ENCODE measurements at regions not wholly inside any gene's neighbourhood (a gene's known extent, or its start where the extent isn't known, plus 50 kb on each side); places are given as distances from the start of the nearest gene placed in this dataset.

DNA sequence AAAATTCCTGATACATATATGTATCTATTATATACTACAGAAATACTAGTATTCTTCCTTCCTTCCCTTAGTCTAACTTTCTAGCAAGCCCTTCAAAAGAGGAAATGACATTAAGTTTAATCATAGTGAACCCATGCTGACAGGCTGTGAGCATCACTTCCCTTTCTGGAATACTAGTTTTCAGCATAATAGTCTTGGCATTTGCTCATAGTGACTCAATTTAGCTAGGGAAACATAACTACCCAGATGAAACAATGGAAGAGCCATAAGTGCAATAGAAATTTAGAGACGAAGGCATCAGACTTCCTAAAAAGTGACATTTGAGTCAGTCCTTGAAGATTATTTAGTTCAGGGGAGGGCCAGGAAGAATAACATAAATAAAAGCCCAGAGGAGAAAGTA is 184.5 kb upstream of the CRY1 start:
- DNase-seq (ENCODE audit: low read depth), result no peak

GRCh38 chr12:107282628-107283027 is 189.3 kb upstream of the CRY1 start:
- no peak for DNase-seq (ENCODE audit: low read depth)

GRCh38 chr12:107283652-107284051 is 190.3 kb upstream of the CRY1 start:
- no peak for DNase-seq (ENCODE audit: low read depth)

DNA sequence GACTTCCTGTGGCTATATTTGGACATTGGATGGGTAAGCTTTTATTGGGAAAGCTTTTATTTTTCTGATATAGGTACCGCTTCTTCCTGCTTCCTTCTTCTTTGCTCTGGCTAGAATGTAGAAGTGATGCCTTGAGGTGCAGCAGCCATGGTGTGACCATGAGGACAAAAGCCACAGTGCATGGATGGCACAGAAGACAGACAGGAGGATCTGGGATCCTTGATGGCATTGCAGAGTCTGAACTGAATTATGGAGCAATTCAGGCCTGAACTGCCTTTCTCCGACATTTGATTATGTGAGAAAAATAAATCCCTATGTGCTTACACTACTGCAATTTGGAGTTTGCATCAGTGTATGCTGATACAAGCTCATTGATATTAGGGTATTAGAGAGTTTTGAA is 191.3 kb upstream of the CRY1 start:
- no peak for DNase-seq (ENCODE audit: low read depth)

DNA sequence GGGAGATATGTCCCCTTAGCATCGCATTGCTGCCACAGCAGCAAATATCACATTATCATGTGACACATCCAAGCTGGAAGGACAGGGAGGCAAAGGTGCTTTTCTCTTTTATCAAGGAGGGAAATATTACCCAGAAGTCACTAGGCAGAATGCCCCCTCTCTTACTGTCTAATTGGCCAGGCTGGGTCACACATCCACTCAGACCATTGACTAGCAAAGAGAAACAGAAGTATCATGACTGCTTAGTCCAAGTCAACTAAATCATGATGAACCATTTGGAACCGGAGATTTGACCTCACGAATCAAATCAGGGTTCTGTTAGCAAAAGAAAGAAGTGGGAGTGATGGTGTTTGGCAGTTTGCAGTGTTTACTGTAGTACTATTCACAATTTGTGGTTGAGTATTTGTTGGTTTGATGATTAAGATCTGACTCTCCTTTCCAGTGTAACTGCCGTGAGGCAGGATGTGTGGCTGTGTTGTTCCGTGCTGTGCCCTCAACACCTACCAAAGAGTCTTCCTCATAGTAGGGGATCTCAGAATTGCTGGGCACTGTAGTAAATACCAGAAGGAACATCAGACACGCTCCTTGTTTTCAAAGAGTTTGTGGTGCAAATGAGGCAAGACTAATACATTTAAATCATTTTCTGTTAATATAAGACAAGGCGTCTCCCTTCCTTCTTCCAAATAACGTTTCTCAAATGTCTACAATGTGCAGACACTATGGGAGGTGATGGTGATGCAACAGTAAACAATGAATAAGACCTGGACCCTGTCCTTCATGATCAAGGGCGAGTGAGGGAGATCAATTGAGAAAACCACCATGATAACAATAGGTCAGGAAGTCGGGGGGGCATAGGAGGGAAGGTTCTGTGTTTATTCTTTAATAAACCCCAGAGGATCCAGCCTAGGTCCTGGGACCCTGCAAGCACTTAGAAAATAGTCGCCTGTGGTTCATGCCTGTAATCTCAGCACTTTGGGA is 194.4 kb upstream of the CRY1 start:
- no peak for DNase-seq (ENCODE audit: low read depth)

GRCh38 chr12:107288414-107289127 is 195.2 kb upstream of the CRY1 start:
- no peak for DNase-seq (ENCODE audit: low read depth)

DNA sequence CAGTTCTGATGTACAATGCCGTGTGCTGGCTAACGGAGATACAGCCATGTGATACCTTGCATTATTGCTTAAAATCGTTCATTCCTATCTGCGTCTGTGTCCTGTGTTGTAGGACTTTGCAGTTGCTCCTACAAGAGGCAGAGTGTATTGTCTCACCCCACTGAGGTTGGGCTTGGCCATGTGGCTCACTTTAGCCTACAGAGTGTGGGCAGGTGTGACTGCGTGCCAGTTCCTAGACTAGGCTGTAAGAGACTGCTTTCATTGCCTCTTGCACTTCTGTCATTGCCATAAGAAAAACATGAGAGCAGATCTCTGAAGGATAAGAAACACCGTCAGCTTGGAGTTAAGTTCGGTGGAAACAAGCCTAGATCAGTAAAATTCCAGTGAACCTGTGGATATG is 197.7 kb upstream of the CRY1 start:
- DNase-seq (ENCODE audit: low read depth), result no peak

DNA sequence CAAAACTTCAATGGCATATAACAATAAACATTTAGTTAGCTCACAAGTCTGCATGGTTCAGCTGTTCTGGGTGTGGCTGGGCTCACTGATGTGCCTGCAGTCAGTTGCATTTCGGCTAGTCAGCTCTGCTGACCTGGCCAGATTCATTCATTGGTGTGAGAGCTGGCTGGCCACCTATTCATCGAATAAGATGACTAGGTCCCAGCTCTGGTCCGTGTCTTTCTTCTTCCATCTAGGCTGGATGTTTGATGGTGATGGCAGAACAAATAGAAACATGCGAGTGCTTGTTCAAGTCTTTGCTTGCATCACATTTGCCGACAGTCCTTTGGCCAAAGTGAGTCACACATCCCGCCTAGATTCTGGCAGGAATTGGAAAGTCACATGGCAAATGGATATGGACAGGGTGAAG is 203.3 kb upstream of the CRY1 start:
- DNase-seq (ENCODE audit: low read depth), result no peak

- no peak for DNase-seq (ENCODE audit: low read depth)
Measured at GRCh38 chr12:107302649-107303341, 209.4 kb upstream of the CRY1 start.

DNA sequence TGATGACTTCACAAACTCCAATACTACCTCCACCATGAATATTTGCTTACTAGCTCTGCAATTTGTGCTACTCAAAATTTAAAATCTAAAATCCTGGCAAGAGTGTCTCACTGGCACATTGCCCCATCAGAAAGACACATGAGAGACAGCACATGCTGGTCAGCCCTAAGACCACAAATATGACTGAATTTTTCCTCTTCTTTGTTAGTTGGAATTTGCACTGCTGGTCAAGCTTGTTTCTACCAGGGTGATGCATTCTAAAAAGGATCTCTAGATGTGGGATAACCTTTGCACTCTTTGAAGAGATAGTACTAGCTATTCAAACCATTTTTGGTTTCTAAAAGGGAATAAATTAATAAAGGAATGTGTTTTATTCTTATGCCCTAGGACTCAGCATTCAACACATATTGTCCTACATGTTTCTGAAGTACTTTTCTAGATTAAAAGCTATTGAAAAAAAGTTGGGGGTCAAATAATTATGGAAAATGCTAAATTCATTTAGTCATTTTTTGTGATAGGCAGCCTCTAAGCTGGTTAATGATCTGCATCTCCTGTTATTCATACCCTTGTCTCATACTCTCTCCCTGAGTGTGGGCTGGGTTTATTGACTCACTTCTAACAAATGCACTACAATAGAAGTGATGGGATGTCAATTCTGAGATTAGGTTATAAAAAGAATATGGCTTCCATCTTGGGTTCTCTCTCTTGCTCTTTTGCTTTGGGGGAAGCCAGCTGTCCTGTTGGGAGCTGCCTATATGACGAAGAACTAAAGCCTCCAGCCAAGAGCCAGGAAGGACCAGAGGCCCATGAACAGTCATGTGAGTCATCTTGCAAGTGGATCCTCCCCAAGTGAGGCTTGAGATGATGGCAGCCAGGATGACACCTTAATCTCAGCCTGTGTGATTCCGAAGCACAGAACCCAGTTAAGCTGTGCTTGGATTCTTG is 211.5 kb upstream of the CRY1 start:
- DNase-seq (ENCODE audit: low read depth), result no peak

DNA sequence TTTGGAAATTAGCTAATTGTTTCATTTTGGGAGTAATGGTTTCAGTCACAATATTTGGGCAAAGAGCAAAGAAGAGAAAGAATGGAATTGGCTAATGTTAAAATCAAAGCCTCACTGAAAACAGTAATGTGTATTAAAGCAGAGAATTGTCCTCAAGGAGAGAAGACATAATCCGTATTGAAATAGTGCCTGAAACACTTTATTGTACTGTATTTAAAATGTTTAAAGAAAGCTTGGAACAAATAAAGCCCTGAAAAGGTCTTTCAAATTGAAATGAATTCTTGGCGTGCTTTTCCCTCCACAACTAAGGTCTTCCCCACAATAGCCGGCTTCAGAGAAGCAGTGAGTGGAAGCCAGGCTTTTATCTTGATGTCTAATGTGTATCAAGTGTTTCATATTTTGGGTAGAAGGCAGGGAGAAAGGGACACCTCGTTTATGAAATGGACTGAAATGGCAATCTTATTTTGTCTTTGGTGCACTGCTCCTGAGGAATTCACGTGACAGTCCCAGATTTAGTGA is 212.9 kb upstream of the CRY1 start:
- DNase-seq (ENCODE audit: low read depth), result no peak

- DNase-seq (ENCODE audit: low read depth), result no peak
Measured at GRCh38 chr12:107308310-107308709, 215.0 kb upstream of the CRY1 start.

DNA sequence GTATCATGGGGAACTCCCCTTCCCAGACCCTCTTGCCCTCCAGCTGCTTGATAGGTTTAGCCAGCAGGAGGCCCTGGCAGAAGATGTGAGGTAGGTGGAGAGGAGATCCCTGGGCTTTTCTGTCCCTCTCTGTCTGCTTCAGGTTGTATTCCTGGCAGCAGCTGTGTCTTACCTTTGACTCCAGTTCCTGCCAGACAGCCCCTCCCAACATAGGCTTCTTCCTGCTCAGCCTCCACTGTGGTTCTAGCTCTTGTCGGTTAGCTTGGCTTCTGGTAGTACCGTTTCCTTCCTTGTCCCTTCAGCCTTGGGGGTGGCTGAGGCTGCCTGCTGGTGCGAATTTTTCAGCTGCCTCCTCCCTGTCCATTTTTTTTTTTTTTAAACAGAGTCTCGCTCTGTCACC is 215.7 kb upstream of the CRY1 start:
- no peak for DNase-seq (ENCODE audit: low read depth)

DNA sequence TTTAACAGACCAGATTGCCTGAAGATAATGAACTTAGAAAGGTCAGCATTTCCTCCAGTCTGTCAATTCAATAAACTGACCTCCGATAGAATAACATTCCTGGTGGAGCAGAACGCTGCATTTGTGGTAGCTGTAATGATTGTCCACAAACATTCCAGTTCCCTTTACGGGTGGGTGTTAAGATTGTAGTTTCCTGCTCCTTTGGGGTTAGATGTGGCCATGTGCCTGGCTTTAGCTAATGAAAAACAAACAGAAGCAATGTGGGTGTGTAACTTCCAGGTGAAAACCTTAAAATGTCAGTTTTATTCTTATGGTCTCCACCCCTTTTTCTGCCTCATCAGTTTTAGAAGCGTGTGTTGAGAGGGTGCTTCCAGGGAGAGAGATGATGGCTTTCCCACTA is 217.3 kb upstream of the CRY1 start:
- DNase-seq (ENCODE audit: low read depth), result no peak

GRCh38 chr12:107311682-107312081 is 218.3 kb upstream of the CRY1 start:
- no peak for DNase-seq (ENCODE audit: low read depth)

DNA sequence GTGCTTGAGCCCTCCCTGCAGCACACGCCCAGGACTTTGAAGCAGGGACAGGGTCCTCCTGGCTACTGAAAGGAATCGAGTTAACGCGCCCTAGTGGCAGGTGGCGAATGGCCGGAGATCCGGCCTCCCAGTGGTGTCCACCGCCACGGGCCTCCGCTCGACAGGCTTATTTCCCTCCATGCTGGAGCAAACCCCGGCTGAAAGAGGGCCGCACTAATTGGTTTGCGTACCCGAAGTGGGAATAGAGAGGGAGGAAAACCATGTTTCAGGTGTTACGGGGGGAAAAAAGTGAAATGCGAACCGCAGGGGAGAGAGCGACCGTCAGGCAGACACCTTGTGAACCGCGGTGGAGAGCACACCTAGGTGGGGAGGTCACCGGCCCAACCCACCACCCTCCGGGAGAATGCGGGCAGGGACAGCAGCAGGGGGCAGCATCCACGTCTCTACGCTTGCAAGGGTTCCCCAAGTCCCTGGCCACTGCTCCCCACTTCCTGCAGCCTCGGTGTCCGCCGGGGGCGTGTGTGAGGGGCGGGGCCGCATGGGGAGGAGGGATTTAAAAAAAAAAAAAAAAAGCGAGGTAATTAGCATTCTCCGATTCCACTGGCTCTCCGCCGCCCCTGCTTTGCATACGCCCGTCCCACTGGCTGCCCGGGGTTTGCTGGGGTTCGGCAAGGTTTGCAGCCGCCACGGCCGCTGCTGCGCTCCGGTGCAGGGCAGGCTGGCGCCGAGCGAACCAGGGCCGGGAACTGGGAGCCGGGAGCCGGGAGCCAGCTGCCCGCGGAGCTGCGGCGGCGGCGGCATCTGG is 224.6 kb upstream of the CRY1 start:
- peak; percentile 73 for DNase-seq (ENCODE audit: low read depth)

GRCh38 chr12:107318556-107318805 is 225.1 kb upstream of the CRY1 start:
- peak; percentile 3 for DNase-seq (ENCODE audit: low read depth)

- DNase-seq (ENCODE audit: low read depth), result peak; percentile 1
Measured at GRCh38 chr12:107318806-107319532, 225.6 kb upstream of the CRY1 start.

GRCh38 chr12:107319533-107320032 is 226.2 kb upstream of the CRY1 start:
- DNase-seq (ENCODE audit: low read depth), result peak; percentile 2
